Iris pigment epithelial cell (primary cell): ENCODE measurements at regions not wholly inside any gene's neighbourhood (a gene's known extent, or its start where the extent isn't known, plus 50 kb on each side); places are given as distances from the start of the nearest gene placed in this dataset.

ENCODE experiments used
- DNase-seq: peaks from one replicate; pipeline ENCODE4 v3.0.0-alpha.2; 2011; ENCODE audit warnings: low read depth

GRCh38 chr3:178152031-178152806 is 384.0 kb upstream of the KCNMB2 start:
- DNase-seq = no peak

GRCh38 chr3:178152988-178153387 is 383.2 kb upstream of the KCNMB2 start:
- no peak for DNase-seq

GRCh38 chr3:178155521-178155920 is 380.7 kb upstream of the KCNMB2 start:
- no peak for DNase-seq

- no peak for DNase-seq
These were observed 379.9 kb upstream of the KCNMB2 start for GRCh38 chr3:178156301-178156700.

GRCh38 chr3:178159691-178160220 is 376.5 kb upstream of the KCNMB2 start:
- DNase-seq = no peak

GRCh38 chr3:178169421-178169820 is 366.8 kb upstream of the KCNMB2 start:
- no peak for DNase-seq

GRCh38 chr3:178170698-178171535 is 365.3 kb upstream of the KCNMB2 start:
- DNase-seq = peak; percentile 99

- DNase-seq = no peak
These were observed 364.1 kb upstream of the KCNMB2 start for GRCh38 chr3:178172121-178172520.

GRCh38 chr3:178174201-178174915 is 361.9 kb upstream of the KCNMB2 start:
- no peak for DNase-seq

GRCh38 chr3:178181088-178181487 is 355.1 kb upstream of the KCNMB2 start:
- no peak for DNase-seq

- no peak for DNase-seq
These were observed 354.5 kb upstream of the KCNMB2 start for GRCh38 chr3:178181784-178182183.

- DNase-seq = no peak
These were observed 353.9 kb upstream of the KCNMB2 start for GRCh38 chr3:178182337-178182779.

GRCh38 chr3:178184833-178185232 is 351.4 kb upstream of the KCNMB2 start:
- DNase-seq = no peak

- no peak for DNase-seq
These were observed 349.6 kb upstream of the KCNMB2 start for GRCh38 chr3:178186666-178187065.

- no peak for DNase-seq
These were observed 346.4 kb upstream of the KCNMB2 start for GRCh38 chr3:178189854-178190253.

- no peak for DNase-seq
These were observed 342.4 kb upstream of the KCNMB2 start for GRCh38 chr3:178193846-178194245.

GRCh38 chr3:178194539-178194938 is 341.7 kb upstream of the KCNMB2 start:
- DNase-seq = no peak

GRCh38 chr3:178195824-178196223 is 340.4 kb upstream of the KCNMB2 start:
- DNase-seq = peak; percentile 84

GRCh38 chr3:178198329-178198728 is 337.9 kb upstream of the KCNMB2 start:
- peak; percentile 36 for DNase-seq

GRCh38 chr3:178200316-178200715 is 335.9 kb upstream of the KCNMB2 start:
- no peak for DNase-seq

- DNase-seq = no peak
These were observed 334.5 kb upstream of the KCNMB2 start for GRCh38 chr3:178201714-178202113.

GRCh38 chr3:178202194-178202593 is 334.0 kb upstream of the KCNMB2 start:
- no peak for DNase-seq
